MV-4-11 (cell line): ENCODE measurements at regions not wholly inside any gene's neighbourhood (a gene's known extent, or its start where the extent isn't known, plus 50 kb on each side); places are given as distances from the start of the nearest gene placed in this dataset.
"Not testable (repeated sequence)": the region's sequence is repeated elsewhere in the genome, so short reads cannot be mapped to it uniquely, and the experiment has no call there.

Source experiments
- DNase-seq: peaks from one replicate; lab custom pipeline; 2025; lab: John Stamatoyannopoulos, UW

GRCh38 chr1:105122041-105122440, 1372.3 kb downstream of the AMY1C start:
- DNase-seq, result no peak

DNA sequence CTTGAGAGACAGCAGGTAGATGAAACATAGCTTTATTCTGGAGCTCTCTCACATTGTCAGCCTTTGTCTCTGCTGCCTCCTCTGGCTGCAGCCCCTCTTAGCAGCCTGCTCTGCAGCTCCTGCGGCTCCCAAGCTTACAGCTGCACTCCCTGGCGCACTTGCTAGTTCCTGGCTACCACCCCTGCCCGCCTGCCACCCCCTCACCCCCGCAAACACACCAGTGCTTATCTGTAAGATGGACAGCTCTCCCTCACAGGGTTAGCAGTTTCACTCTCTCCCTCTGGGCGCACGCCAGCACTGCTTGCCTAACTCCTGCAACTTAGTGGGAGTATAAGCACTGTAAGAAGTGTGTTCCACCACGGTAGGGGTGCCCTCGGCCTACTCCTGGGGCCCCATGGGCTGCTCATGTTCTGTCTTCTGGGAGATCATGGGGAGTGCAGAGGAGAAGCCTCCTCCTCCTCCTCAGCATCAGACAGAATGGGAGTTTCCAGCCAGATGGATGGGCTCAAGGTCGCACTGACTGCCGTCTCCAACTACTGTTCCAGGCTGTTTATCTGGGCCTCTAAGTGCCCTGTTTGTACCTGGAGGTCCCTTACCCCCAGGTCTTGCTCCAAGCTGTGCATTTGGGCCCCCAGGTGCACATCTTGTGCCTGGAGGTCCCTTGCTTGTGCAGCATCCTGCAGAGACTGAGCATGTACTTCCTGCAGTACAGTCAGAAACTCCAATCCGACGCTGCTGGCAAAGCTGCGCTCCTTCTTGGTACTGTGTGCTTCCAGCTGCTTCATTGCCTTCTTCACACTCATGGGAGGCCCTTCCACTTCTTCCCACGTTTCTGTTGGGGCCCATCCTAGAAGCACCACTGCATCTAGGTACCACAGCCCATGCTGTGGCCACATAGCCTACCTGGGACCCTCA, 1388.1 kb downstream of the AMY1C start:
- DNase-seq, result no peak

- no peak for DNase-seq
Observed at GRCh38 chr1:105138458-105138893, 1388.8 kb downstream of the AMY1C start.

DNA sequence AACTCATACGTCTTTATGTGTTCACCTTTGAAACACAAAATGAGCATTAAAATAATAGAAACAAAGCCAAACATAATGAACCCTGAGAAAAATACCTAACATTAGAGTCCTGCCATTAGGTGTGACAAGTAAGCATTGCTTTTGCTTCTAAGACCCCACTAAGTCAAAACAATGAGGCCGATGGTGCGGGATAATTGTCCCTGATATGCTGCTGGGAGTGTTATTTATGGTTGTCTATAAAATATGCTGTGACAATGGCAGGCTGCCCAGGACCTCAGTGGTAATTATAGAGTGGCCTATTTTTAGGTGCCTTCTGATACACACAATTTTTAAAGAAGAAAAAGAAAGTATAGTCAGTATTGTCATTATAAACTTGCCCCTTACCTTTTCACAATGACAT, 1423.1 kb downstream of the AMY1C start:
- no peak for DNase-seq

DNA sequence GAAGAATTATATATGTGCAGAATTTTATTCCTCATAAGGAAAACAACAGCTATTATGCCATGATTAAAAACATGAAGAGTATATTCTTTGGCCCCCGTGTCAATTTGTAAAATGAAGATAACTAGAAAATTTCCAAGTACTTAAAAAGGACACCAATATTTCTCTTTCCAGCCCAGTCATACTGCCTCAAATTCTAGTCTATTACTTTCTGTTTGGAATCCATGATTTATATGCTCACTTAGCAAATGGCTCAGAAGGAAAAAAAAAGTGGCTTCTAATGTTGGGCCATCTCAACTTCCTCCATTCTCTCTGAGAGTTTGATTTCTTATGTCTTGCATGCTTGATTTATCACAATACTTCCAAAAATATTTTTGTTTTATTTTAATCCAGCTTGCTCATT, 1431.1 kb downstream of the AMY1C start:
- no peak for DNase-seq

DNA sequence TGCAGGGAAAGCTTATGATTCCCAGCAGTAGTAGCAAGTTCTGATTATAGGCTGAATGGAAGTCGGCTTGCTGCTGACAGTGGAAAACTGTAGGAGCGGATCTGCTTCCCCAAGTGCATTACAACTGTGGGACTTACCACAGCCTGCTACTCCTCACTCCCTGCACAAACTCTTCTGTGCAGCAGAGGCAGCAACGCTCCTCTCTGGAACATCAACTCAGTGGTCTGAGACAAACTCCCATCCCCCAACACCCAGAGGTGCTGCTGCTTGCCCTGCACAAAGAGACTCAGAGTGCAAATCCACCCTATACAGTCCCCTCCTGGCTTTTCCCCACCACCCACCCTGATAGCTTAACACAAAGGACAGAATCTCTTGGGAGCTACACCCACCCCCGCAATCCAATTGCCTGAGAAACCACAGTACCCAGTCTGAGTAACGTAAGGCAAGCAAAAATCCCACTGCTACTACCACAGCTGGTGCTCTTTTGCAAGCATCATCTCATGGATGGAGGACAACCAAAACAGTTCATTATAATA, 1455.2 kb downstream of the AMY1C start:
- DNase-seq, result no peak

DNA sequence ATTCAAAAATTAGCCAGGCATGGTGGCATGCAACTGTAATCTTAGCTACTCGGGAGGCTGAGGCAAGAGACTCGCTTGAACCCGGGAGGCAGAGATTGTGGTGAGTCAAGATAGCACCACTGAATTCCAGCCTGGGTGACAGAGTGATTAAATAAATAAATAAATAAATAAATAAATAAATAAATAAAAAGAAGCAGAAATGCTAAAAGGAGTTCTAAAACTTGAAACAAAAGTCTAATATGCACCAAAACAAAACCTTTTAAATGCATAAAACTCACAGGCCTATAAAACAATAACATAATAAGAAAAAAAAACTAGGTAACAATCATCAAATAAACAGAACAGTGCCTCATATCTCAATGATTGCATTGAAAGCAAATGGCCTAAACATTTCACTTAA, 1458.9 kb downstream of the AMY1C start:
- DNase-seq, result no peak

- peak; percentile 31 for DNase-seq
Observed at GRCh38 chr1:105210747-105211146, 1461.0 kb downstream of the AMY1C start.

DNA sequence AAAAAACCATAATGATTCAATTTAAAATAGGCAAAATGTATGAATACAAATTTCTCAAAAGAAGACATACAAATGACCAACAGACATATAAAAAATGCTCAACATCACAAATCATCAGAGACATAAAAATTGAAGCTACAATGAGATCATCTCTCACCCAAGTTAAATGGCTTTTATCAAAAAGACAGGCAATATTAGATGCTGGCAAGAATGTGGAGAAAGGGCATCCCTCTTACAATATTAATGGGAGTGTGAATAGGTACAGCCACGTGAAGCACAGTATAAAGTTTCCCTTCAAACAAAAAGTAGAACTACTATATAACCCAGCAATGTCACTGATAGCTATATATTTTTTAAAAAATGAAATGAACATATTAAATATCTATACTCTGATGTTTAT, 1481.7 kb downstream of the AMY1C start:
- no peak for DNase-seq

GRCh38 chr1:105243411-105243810, 1493.7 kb downstream of the AMY1C start:
- no peak for DNase-seq

DNA sequence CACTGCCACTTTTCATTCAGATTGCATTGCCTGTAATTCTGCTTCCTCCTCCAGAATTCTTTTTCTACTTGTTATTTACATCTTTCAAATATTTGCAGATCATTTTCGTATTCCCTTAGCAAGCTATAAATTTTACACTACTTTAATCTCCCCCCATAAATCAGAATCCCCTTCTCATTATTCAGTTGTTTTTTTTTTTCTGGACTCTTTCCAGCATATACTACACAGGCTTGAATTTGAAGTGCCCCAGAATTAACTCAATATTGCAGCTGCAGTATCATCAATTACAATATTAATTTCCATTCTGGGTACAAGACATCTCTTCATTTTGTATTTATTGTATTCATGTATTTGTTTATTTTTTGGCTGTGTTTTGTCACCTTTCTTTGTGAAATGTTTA, 1494.3 kb downstream of the AMY1C start:
- no peak for DNase-seq

DNA sequence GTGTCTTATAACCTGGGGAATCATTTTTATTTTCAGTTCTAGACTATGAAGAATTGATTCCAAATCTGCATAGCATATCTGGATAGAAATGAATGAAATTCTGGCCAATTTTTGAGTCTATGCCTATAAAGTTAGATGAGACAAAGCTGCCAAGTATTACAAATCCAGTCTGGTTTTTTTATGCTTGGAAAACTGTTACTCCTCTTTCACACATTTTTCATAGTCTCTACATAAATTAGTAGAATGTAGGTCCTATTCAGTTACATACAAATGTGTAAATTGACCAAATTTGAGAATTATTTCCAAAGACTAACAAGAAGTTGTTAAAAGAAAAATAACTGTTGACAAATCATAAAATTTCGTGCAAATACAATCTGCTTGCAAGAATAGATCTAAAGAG, 1505.2 kb downstream of the AMY1C start:
- no peak for DNase-seq

- DNase-seq, result no peak
Observed at GRCh38 chr1:105260001-105260400, 1510.3 kb downstream of the AMY1C start.

DNA sequence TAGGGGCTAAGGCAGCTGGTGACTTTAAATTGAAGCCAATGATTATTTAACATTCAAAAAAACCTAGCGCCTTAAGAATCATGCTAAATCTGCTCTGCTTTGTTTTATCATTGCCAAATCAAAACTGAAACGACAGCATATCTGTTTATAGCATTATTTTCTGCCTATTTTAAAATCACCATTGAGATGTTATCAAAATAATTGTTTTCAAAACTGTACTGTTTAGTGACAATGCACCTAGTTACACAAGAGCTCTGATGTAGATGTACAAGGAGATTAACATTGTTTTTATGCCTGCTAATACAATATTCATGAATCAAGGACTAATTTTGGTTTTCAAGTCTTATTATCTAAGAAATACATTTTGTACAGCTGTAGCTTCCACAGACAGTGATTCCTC, 1521.3 kb downstream of the AMY1C start:
- DNase-seq, result no peak

GRCh38 chr1:105272376-105272775, 1522.7 kb downstream of the AMY1C start:
- DNase-seq, result not testable (repeated sequence)

- no peak for DNase-seq
Observed at GRCh38 chr1:105294838-105295237, 1545.1 kb downstream of the AMY1C start.

DNA sequence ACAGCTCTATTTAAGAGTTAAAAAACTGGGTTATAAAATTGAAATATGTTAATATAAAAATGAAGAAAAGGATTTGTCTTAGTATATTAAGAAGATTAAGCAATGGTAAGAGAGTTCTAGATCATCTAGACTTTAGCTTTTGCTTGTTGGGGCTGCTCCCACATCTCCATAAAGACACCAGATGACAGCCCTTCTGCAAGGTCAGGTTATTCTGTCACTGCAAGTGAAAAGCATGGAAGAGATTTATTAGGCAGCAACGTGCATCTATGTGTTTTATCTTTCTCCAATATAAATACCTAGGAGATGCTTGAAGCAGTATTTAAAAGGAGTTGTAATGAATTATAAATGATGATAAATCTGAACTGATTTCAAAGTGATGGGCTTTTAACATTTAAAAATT, 1560.4 kb downstream of the AMY1C start:
- no peak for DNase-seq

- no peak for DNase-seq
Observed at GRCh38 chr1:105317976-105318375, 1568.3 kb downstream of the AMY1C start.

- DNase-seq, result no peak
Observed at GRCh38 chr1:105326886-105327285, 1577.2 kb downstream of the AMY1C start.

DNA sequence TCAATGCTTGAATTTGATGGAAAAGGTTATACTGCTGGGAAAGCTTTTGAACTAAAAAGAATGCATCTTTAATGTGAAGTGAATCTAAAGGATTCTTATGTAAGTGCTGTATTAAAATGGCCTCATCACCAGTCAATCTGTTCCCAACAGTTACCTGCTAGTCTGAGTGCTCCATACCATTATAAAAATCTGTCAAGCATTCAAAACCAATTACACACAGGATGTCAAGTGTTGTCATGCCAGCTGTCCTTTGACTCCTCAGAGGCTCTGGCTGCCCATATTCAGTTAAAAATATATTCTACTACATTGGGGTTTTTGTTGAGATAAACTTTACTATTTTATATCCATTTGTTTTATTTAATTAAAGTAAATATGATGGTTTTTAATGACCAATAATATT, 1587.7 kb downstream of the AMY1C start:
- DNase-seq, result no peak

DNA sequence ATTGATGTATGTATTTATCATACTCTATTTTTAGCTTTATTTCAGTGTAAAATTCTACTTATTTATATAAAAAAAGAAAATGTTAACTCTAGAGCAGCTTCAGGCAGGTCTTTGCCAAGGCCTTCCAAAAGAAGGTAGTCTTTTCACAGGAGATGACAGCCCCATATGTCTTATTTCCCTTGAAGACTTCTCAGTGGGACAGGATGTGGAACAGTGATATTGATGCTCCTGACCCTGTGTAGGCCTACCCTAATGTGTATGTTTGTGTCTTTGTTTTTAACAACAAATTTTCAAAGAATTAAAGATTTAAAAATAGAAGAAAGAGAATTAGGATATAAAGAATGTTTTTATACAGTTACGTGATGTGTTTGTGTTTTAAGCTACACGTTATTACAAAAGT, 1593.6 kb downstream of the AMY1C start:
- no peak for DNase-seq

GRCh38 chr1:105359457-105359856, 1609.8 kb downstream of the AMY1C start:
- no peak for DNase-seq

DNA sequence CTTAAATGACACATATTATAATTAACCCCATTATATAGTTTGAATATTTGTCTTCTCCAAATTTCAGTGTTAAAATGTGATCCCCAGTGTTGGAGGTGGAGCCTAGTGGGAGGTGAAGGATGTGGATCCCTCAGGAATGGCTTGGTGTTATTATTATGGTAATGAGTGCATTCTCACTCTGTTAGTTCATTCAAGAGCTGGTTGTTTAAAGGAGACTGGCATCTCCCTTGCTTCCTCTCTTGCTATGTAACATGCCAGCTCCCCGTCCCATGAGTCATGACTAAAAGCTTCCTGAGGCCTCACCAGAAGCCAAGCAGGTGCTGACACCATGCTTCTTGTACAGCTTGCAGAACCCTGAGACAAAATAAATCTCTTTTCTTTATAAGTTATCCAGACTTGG, 1612.7 kb downstream of the AMY1C start:
- DNase-seq, result no peak

DNA sequence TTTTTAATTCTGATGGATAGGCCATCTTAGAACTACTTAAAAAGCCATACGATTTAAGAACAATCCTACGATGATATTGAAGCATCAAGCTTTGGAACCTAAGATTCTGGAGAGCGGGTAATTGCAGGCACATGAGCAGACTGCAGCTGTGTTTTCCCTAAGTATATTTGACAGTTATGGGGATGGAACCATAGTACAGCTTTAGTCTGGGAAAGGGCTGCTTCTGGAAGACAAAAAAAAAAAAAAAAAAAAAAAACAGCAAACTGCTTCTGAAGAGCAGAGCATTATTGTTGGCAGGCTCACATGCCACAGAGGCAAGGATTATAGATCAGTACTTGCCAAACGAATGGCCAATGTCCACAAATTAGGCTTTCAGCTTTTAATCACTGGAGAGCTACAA, 1618.7 kb downstream of the AMY1C start:
- no peak for DNase-seq
